DND-41 (cell line): ENCODE measurements at regions not wholly inside any gene's neighbourhood (a gene's known extent, or its start where the extent isn't known, plus 50 kb on each side); places are given as distances from the start of the nearest gene placed in this dataset.

Experiments
- ATAC-seq: fragments of 200-7000 bp; cut with Tn5 transposase; 3 replicates; pipeline ENCODE4 v1.9.1; 2021; ENCODE audit warnings: low read depth; ENCODE audit not compliant: insufficient read depth
- DNase-seq: peaks from one replicate; pipeline ENCODE4 v3.0.0-alpha.2; 2020
- H2AFZ ChIP-seq: 2 replicates; pipeline ENCODE4 v1.6.0; 2012; ENCODE audit warnings: low read depth, low read length
- H3K27ac ChIP-seq: 2 replicates; pipeline ENCODE4 v1.5.1; 2012; ENCODE audit warnings: low read length, inconsistent platforms
- H3K27me3 ChIP-seq: fragments of 200-600 bp; sonication (generic); 2 replicates; pipeline ENCODE4 v1.6.0; 2012; ENCODE audit warnings: low read length, mild to moderate bottlenecking, inconsistent platforms; ENCODE audit not compliant: insufficient read depth, poor library complexity
- H3K36me3 ChIP-seq: 2 replicates; pipeline ENCODE4 v1.5.1; 2012; ENCODE audit warnings: low read length, inconsistent platforms; ENCODE audit not compliant: insufficient read depth
- H3K4me1 ChIP-seq: 2 replicates; pipeline ENCODE4 v1.5.1; 2012; ENCODE audit warnings: mild to moderate bottlenecking, low read length; ENCODE audit not compliant: insufficient read depth
- H3K4me2 ChIP-seq: 2 replicates; pipeline ENCODE4 v1.6.0; 2012; ENCODE audit warnings: mild to moderate bottlenecking, moderate library complexity, low read length, inconsistent platforms; ENCODE audit not compliant: insufficient read depth
- H3K4me3 ChIP-seq, 2 experiments: fragments of 200-600 bp in 1 of 2; shearing (Covaris generic) in 1 of 2; 2 replicates each; pipeline ENCODE4 v1.5.1; 2012 to 2016; ENCODE audit warnings: inconsistent platforms in 2 of 2, low read length in 2 of 2, mild to moderate bottlenecking in 2 of 2, low read depth in 1 of 2, moderate library complexity in 1 of 2
- H3K79me2 ChIP-seq: 2 replicates; pipeline ENCODE4 v1.6.0; 2012; ENCODE audit warnings: low read length, inconsistent platforms; ENCODE audit not compliant: insufficient read depth
- H3K9ac ChIP-seq: 2 replicates; pipeline ENCODE4 v1.6.0; 2012; ENCODE audit warnings: low read depth, mild to moderate bottlenecking, inconsistent platforms, low read length, moderate library complexity
- H3K9me3 ChIP-seq: 2 replicates; pipeline ENCODE4 v1.5.1; 2012; ENCODE audit warnings: low read length, moderate library complexity, mild to moderate bottlenecking, inconsistent platforms; ENCODE audit not compliant: insufficient read depth, severe bottlenecking
- H4K20me1 ChIP-seq: 2 replicates; pipeline ENCODE4 v1.6.0; 2012; ENCODE audit warnings: low read length; ENCODE audit not compliant: insufficient read depth
- EZH2 ChIP-seq: IDR thresholded peaks from 3 replicates; pipeline ENCODE4 v1.6.1; 2012; ENCODE audit warnings: borderline replicate concordance, low read depth, mild to moderate bottlenecking, moderate library complexity, low read length, inconsistent platforms; ENCODE audit not compliant: severe bottlenecking
- TF ChIP-seq, protein P1 (sequence below): IDR thresholded peaks from 2 replicates; pipeline ENCODE4 v1.5.1; 2012; ENCODE audit warnings: borderline replicate concordance, low read length, moderate library complexity, mild to moderate bottlenecking; ENCODE audit not compliant: poor library complexity, severe bottlenecking; ENCODE audit errors: extremely low read depth

DNA sequence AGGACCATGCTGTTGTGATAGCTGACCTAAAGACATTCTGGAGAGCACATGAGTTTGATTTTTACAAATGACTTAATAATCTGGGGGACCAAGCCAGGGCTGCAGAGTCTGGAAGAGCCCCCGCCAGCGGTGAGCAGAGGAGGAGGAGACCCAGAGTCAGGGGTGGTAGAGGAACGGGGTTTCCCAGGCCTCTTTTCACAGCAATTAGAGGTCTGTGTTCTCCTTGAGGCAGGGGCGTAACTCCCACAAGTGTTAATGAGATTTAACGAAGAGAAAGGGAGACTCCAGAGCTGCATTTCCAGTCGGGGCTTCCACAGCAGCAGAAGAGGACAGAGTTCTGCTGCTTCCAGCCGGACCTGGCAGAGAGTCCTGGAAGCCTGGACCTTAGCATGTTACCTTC, 137.9 kb upstream of the SLC24A2 start:
- Histone ChIP-seq H3K4me1 (peaks cover 36% of the 10 kb centered on the region), H4K20me1 (no peaks in the 10 kb centered on the region), H3K79me2 (no peaks in the 10 kb centered on the region), H3K27ac (0 out of 2 replicates have a peak overlapping the region, but pooled peaks have one; percentile 6), H2AFZ (peak overlapping the region; percentile 21; the same call in 1 of the 2 replicates), H3K4me2 (peak overlapping the region; percentile 68; the same call in 1 of the 2 replicates), H3K9me3 (no peaks in the 10 kb centered on the region), H3K36me3 (no peaks in the 10 kb centered on the region), H3K27me3 (no peaks in the 10 kb centered on the region), H3K4me3 (peak overlapping the region in 1 of 2 experiments; percentile 47; a peak in 1 of 4 replicates), H3K9ac (no peak overlapping the region; the same call in 1 of the 2 replicates)
- no peak for DNase-seq
- ATAC-seq = no peak
- TF ChIP-seq EZH2 = no peak
- TF ChIP-seq, protein P1, sequence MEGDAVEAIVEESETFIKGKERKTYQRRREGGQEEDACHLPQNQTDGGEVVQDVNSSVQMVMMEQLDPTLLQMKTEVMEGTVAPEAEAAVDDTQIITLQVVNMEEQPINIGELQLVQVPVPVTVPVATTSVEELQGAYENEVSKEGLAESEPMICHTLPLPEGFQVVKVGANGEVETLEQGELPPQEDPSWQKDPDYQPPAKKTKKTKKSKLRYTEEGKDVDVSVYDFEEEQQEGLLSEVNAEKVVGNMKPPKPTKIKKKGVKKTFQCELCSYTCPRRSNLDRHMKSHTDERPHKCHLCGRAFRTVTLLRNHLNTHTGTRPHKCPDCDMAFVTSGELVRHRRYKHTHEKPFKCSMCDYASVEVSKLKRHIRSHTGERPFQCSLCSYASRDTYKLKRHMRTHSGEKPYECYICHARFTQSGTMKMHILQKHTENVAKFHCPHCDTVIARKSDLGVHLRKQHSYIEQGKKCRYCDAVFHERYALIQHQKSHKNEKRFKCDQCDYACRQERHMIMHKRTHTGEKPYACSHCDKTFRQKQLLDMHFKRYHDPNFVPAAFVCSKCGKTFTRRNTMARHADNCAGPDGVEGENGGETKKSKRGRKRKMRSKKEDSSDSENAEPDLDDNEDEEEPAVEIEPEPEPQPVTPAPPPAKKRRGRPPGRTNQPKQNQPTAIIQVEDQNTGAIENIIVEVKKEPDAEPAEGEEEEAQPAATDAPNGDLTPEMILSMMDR = no peak

DNA sequence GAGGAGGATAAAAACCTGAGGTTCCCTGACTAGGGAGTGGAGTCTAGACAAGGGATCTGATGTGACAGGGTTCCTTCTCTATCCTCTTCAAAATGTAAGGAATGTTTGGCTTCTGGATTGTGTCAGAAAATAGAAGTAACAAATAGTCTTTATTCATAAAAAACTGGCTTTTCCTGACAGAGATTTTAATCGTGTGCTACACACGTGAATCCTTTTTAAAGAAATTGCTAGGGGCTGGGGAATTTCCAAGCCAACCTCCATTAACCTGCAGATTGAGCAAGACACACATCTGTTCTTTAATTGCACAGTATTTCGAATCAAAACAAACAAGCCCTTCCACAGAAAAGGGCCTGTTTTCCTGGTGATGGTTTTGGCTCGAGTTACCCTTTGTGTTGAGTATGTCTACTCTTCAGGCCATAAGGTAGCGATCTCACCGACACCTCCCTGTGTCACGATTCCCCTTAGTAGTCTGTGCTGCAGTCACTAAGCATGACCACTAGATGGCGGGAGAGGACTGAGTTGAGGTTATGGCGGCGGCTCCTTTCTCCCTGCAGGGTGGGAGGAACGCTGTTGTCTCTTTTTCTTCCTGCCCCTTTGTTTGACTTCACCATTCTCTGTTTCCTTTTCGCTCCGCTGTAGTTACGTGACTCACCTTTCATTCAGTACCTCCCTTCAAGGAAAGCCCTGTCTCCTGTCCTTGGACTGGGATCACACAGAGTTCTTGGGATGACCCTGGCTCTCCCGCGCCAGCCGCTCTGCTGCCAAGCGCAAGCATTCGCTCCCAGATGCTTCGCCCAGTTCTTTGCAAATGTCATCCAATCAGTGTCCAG, 137.1 kb upstream of the SLC24A2 start:
- H3K27ac ChIP-seq = peak overlapping the region; percentile 71
- H3K9ac ChIP-seq = peak overlapping the region; percentile 40
- H3K4me1 ChIP-seq = peaks cover 36% of the 10 kb centered on the region
- H3K27me3 ChIP-seq = no peaks in the 10 kb centered on the region
- peak overlapping the region in 1 of 2 experiments; percentile 47; a peak in 2 of 4 replicates for H3K4me3 ChIP-seq
- peak overlapping the region; percentile 68 for H3K4me2 ChIP-seq
- peak overlapping the region; percentile 83 for H2AFZ ChIP-seq
- DNase-seq (peak; percentile 83), ATAC-seq (peak; percentile 94)
- no peaks in the 10 kb centered on the region for H3K36me3 ChIP-seq
- TF ChIP-seq, protein P1 = peak; percentile 99
- no peak for TF ChIP-seq EZH2
- H3K79me2 ChIP-seq = no peaks in the 10 kb centered on the region
- no peaks in the 10 kb centered on the region for H4K20me1 ChIP-seq
- H3K9me3 ChIP-seq = no peaks in the 10 kb centered on the region

DNA sequence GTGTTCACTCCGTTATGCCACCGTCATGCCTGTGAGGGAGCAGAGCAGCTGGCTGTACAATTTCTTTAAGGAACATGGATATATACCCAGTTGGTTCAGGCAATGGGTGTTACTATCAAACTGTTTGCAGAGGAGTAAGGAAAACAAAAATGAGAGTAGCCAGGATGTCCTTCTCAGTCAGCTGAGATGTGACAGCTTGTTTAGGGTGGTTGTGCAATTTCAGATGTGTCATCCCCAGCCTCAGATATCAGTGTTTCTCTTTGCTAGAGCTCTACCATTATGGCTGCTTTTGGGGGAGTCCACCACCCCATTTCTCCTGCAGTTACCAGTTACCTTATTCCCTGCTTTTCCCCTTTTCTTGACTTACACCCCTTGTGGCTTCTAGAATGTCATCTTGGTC, 135.2 kb upstream of the SLC24A2 start:
- H3K9ac ChIP-seq = no peak overlapping the region
- no peaks in the 10 kb centered on the region for H3K36me3 ChIP-seq
- no peak for TF ChIP-seq EZH2
- TF ChIP-seq, protein P1 = no peak
- H3K4me3 ChIP-seq = no peak overlapping the region
- no peaks in the 10 kb centered on the region for H3K9me3 ChIP-seq
- DNase-seq = no peak
- no peaks in the 10 kb centered on the region for H4K20me1 ChIP-seq
- H3K27me3 ChIP-seq = no peaks in the 10 kb centered on the region
- ATAC-seq = no peak
- no peak overlapping the region for H3K27ac ChIP-seq
- H3K4me1 ChIP-seq = peaks cover 38% of the 10 kb centered on the region
- no peak overlapping the region for H3K4me2 ChIP-seq
- H3K79me2 ChIP-seq = no peaks in the 10 kb centered on the region
- no peak overlapping the region for H2AFZ ChIP-seq
